Activated naive CD4-positive, alpha-beta T cell treated with anti-CD3 and anti-CD28 coated beads for 36 hours (primary cell): ENCODE measurements at regions not wholly inside any gene's neighbourhood (a gene's known extent, or its start where the extent isn't known, plus 50 kb on each side); places are given as distances from the start of the nearest gene placed in this dataset.

Experiments used
- CTCF ChIA-PET: fragments of 350-600 bp; sonication (Branson Sonifier 250); formaldehyde crosslinking; loops from one replicate; lab custom pipeline; 2021; ENCODE audit warnings: antibody characterized with exemption; lab: Charles Lee
- DNase-seq: peaks from one replicate; pipeline ENCODE4 v3.0.0-alpha.2; 2020
- H3K27ac Mint-ChIP-seq: one replicate; pipeline ENCODE4 v1.8.0; 2021; ENCODE audit warnings: mild to moderate bottlenecking, mixed read lengths
- H3K27me3 Mint-ChIP-seq: one replicate; pipeline ENCODE4 v1.8.0; 2021; ENCODE audit warnings: low read depth, mixed read lengths
- H3K36me3 Mint-ChIP-seq: one replicate; pipeline ENCODE4 v1.8.0; 2021; ENCODE audit warnings: low read depth, mixed read lengths
- H3K4me1 Mint-ChIP-seq: one replicate; pipeline ENCODE4 v1.8.0; 2021; ENCODE audit warnings: low read depth, mixed read lengths
- H3K4me3 Mint-ChIP-seq: one replicate; pipeline ENCODE4 v1.8.0; 2021; ENCODE audit warnings: mild to moderate bottlenecking, moderate library complexity, mixed read lengths
- H3K9me3 Mint-ChIP-seq: one replicate; pipeline ENCODE4 v1.8.0; 2021; ENCODE audit warnings: mixed read lengths
- intact Hi-C: fragments of 100-400 bp; cut with micrococcal nuclease; formaldehyde crosslinking; loops from one replicate; pipeline ENCODE4 v1.15.1; 2023

DNA sequence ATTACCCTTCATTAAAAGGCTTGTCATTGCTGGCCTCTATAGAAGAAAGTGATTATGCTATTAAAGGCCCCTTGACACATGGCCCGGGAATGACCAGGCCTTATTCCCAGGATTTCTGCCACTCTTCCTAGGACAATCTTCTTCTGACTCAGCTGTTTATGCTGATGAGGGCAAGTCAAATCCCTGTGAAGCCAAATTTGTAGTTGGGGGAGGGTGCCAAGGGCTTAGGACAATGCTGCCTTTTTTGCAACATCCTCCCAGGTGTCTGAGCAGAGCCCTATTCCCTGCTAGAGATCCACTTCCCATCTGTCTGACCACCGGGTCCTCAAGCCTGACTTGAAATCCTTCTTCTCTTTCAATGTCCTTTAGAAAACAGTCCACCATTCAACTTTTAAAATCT is 230.7 kb upstream of the SRRM4 start:
- DNase-seq, result no peak
- no peaks in the 10 kb centered on the region for H3K36me3 Mint-ChIP-seq
- no peak overlapping the region for H3K27ac Mint-ChIP-seq
- intact Hi-C loops, result no loop called here
- no peak overlapping the region for H3K4me3 Mint-ChIP-seq
- H3K4me1 Mint-ChIP-seq, result no peaks in the 10 kb centered on the region
- H3K9me3 Mint-ChIP-seq, result peaks cover 6% of the 10 kb centered on the region
- CTCF ChIA-PET, result no interaction called here
- no peaks in the 10 kb centered on the region for H3K27me3 Mint-ChIP-seq

DNA sequence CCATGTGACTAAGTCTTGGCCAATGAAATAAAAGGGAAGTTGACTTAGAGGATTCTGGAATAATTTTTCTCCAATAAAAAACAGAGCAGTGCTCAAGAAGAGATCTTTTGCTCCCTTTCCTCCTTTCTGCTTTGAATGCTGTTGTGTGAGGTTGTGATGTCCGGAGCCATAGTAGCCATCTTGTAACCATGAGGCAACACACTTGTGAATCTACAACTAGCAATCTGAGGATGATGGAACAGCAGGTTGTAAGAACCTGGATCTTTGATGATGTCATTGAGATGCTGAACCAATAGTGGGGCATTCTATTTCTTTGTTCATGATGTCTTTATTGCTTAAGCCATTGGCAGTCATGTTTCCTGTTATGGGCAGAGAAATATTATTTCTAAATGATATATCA is 230.0 kb upstream of the SRRM4 start:
- DNase-seq, result no peak
- peaks cover 6% of the 10 kb centered on the region for H3K9me3 Mint-ChIP-seq
- no peaks in the 10 kb centered on the region for H3K36me3 Mint-ChIP-seq
- H3K4me1 Mint-ChIP-seq, result no peaks in the 10 kb centered on the region
- no peak overlapping the region for H3K4me3 Mint-ChIP-seq
- CTCF ChIA-PET, result no interaction called here
- H3K27ac Mint-ChIP-seq, result no peak overlapping the region
- H3K27me3 Mint-ChIP-seq, result no peaks in the 10 kb centered on the region
- intact Hi-C loops, result no loop called here

DNA sequence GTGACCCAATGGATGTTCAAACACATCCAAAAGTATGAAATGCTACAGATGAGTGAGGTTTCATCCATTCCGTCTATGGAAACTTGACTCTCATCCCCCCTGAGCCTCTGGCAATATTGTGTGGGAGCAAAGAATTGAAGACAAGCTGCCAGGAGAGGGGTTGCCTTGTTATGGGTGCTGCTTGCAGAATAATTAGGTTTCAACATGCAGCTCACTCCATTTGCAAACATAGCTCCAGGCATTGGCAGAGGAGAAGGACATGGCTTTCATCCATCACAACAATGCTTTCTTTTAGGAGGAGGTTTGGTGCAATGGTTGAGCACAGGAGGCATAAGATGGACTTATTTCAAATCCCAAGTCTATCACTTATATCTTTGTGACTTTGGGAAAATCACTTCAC is 220.7 kb upstream of the SRRM4 start:
- intact Hi-C loops, result no loop called here
- no peak for DNase-seq
- CTCF ChIA-PET, result no interaction called here

DNA sequence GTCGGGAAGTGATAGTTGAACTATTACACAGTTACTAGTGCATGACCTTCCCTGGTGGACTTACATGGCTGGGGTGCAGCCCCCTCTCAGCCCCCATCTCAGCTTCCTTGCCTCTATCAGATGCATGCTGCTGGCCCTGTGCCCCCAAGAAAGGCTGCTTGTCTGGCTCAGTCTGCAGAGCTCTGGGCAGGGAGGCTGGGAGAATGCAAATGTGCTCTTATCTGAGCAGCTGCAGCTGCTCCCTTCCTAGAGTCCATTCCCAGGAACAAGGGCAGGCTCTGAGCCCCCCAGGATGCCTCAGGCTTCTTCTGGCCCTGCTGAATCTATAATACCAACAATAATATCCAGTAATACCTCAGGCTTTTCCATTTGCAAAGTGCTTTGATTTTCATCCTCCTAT is 218.1 kb upstream of the SRRM4 start:
- Mint-ChIP-seq H3K27me3 (no peaks in the 10 kb centered on the region), H3K4me3 (no peak overlapping the region), H3K27ac (no peak overlapping the region), H3K4me1 (no peaks in the 10 kb centered on the region), H3K9me3 (peaks cover 2% of the 10 kb centered on the region), H3K36me3 (no peaks in the 10 kb centered on the region)
- DNase-seq, result no peak
- intact Hi-C loops, result no loop called here
- CTCF ChIA-PET, result no interaction called here

More for the DNA sequence above, 220.7 kb upstream of the SRRM4 start:
- Mint-ChIP-seq H3K4me3 (no peak overlapping the region), H3K27me3 (no peaks in the 10 kb centered on the region), H3K9me3 (peaks cover 2% of the 10 kb centered on the region), H3K27ac (no peak overlapping the region), H3K4me1 (no peaks in the 10 kb centered on the region), H3K36me3 (no peaks in the 10 kb centered on the region)

DNA sequence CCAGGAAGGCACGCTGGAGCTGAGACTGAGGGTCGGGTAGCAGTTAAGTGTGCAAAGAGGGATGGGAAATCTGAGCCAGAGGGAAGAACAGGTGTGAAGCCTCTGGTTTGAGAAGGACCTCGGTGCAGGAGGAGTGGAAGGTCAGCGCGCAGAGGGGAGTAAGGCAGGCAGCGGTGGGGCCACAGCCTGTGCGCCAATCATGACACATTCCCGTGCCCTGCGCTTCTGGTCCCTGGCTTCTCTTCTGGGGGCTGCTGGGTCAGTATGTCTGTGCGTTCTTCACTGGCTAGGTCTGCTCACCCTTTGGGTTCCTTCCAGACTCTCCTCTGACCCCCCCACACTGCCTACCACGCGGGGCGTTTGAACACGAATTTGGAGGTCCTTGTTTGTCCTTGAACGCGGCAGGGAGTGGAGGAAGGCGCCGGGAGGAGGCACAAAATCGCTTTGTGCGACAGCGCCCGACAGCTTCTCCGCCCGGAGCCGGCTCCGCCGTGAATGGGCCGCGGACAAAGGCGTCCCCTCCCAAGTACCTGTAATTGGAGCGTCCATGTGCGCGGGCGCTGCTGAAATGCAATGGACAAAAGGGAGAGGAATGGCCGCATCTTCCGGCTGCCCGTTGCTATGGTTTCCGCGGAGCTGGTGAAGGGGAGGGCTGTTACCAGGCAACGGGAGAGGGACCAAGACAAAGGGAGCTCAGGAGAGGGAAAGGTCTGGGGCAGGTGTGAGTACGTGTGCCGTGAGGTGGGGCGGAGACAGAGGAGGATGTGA is 207.2 kb upstream of the SRRM4 start:
- CTCF ChIA-PET, result no interaction called here
- Mint-ChIP-seq H3K4me3 (no peak overlapping the region), H3K36me3 (no peaks in the 10 kb centered on the region), H3K27me3 (peaks cover 27% of the 10 kb centered on the region), H3K27ac (no peak overlapping the region), H3K9me3 (no peaks in the 10 kb centered on the region), H3K4me1 (no peaks in the 10 kb centered on the region)
- no peak for DNase-seq
- intact Hi-C loops, result no loop called here

DNA sequence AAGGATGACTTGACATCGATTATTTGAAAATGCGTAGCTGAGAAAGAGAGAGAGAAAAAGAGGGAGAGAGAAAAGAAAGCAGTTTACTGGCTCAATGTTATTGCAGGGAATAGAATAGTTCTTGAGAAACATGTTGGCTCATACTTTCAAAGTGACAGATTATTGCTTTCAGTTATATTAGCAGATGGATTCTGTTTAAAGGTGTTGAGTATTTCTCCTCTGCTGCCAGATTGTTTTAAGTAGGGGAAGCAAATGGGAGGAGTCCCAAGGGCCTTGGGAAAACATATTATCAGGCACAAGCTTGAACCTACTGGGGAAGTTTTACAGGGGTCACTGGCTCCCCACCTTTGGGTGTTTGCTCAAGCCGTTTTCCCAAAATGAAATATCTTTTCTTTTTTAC is 203.8 kb upstream of the SRRM4 start:
- Mint-ChIP-seq H3K4me3 (no peak overlapping the region), H3K4me1 (no peaks in the 10 kb centered on the region), H3K36me3 (no peaks in the 10 kb centered on the region), H3K27me3 (peaks cover 22% of the 10 kb centered on the region), H3K9me3 (no peaks in the 10 kb centered on the region), H3K27ac (no peak overlapping the region)
- CTCF ChIA-PET, result no interaction called here
- DNase-seq, result no peak
- intact Hi-C loops, result no loop called here

DNA sequence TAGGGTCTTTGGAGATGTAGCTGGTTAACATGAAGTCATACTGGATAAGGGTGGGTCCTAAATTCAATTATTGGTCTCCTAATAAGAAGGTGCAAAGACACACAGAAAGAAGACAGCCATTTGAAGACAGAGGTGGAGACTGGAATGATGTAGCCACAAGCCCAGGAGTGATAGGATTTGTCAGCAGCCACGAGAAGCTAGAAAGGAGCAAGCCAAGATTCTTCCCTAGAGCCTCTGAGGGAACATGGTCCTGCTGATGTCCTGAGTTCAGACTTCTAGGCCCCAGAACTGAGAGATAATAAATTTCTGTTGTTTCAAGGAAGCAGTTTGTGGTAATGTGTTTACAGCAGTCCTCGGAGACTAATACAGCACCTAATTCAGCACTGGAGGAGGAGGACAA is 203.3 kb upstream of the SRRM4 start:
- Mint-ChIP-seq H3K4me1 (no peaks in the 10 kb centered on the region), H3K36me3 (no peaks in the 10 kb centered on the region), H3K27ac (no peak overlapping the region), H3K4me3 (no peak overlapping the region), H3K9me3 (no peaks in the 10 kb centered on the region), H3K27me3 (peaks cover 17% of the 10 kb centered on the region)
- intact Hi-C loops, result no loop called here
- DNase-seq, result no peak
- CTCF ChIA-PET, result no interaction called here

DNA sequence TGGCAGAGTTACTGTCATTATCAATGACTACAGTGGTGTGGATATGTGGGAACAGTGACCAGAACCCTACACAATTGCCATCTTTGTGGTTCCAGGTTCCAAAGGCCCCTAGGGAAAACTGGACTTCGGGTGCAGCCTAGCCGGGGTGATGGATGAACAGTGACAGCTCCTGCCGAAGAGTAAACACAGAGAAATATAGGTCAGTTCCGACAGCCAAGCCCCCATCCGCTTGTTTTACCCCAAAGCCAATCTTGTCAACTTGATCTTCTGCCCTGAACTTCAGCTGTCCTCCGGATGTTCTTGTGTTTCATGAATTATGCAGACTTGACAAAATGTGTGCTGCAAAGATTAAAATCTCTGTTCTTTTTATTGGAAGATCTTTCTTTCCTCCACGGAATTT is 200.4 kb upstream of the SRRM4 start:
- CTCF ChIA-PET, result no interaction called here

DNA sequence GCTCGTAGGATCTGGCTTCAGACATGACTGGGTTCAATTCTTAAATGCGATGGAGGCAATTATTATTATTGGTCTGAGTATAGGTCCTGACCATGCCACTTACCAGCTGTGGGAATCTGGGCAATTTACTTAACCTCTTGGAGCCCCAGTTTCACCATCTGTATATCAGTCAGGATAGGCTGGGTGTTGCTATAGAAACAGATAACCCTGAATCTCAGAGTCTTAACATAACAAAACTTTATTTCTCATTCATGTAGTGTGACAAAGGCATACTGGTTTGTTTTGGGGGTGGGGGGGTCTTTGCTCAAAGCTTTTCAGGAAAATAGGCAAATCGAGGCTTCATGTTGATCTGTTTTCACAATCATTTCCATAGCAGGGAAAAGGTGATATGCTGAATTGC is 199.6 kb upstream of the SRRM4 start:
- H3K27me3 Mint-ChIP-seq, result no peaks in the 10 kb centered on the region

More for the DNA sequence above, 200.4 kb upstream of the SRRM4 start:
- Mint-ChIP-seq H3K36me3 (no peaks in the 10 kb centered on the region), H3K9me3 (peaks cover 5% of the 10 kb centered on the region), H3K27me3 (no peaks in the 10 kb centered on the region), H3K4me1 (no peaks in the 10 kb centered on the region), H3K27ac (no peak overlapping the region), H3K4me3 (no peak overlapping the region)
- DNase-seq, result no peak
- intact Hi-C loops, result no loop called here

DNA sequence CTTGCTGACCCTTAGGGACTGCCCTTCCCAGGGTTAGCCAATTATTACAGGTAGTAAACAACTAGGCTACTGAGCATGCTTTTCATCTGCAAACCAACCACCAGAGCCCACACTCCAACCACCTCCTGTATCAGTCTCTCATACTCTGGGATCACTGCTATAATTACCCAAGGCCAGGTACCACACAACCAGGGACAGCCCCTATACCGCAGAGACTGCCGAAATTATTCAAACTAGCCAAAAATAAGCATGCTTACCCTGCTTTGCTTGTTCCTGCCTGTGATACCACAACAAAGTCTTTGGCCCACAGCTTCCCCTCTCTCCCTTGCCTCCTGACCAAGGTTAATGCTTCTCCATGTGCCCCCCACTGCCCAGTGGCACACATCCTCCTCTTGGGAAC is 197.6 kb upstream of the SRRM4 start:
- intact Hi-C loops, result no loop called here
- H3K4me3 Mint-ChIP-seq, result no peak overlapping the region
- H3K9me3 Mint-ChIP-seq, result peaks cover 5% of the 10 kb centered on the region
- H3K27me3 Mint-ChIP-seq, result no peaks in the 10 kb centered on the region
- CTCF ChIA-PET, result no interaction called here
- no peak overlapping the region for H3K27ac Mint-ChIP-seq
- no peak for DNase-seq
- H3K4me1 Mint-ChIP-seq, result no peaks in the 10 kb centered on the region
- no peaks in the 10 kb centered on the region for H3K36me3 Mint-ChIP-seq

More for the DNA sequence above, 199.6 kb upstream of the SRRM4 start:
- Mint-ChIP-seq H3K4me1 (no peaks in the 10 kb centered on the region), H3K4me3 (no peak overlapping the region), H3K27ac (no peak overlapping the region), H3K36me3 (no peaks in the 10 kb centered on the region), H3K9me3 (peaks cover 5% of the 10 kb centered on the region)
- DNase-seq, result no peak
- CTCF ChIA-PET, result no interaction called here
- intact Hi-C loops, result no loop called here

DNA sequence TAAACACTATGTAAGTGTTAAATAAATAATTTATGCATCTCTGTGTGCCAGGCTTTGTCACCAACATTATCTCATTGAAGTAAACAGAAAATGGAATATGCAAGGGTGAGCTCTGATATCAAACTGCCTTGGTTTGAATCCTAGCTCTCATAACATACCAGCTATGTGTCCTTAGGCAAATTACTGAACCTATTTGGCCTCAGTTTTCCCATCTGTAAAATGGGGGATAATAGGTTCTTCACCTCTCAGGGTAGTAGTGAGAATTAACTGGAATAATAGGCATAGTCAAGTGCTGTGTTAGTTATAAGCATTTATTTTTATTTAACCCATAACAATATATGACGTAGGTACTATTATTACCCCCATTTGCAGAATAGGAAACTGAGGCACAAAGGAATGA is 190.8 kb upstream of the SRRM4 start:
- H3K36me3 Mint-ChIP-seq, result no peaks in the 10 kb centered on the region
- H3K27me3 Mint-ChIP-seq, result no peaks in the 10 kb centered on the region
- no peak overlapping the region for H3K27ac Mint-ChIP-seq
- H3K4me1 Mint-ChIP-seq, result no peaks in the 10 kb centered on the region
- no peak for DNase-seq
- intact Hi-C loops, result no loop called here
- H3K4me3 Mint-ChIP-seq, result no peak overlapping the region
- CTCF ChIA-PET, result no interaction called here
- H3K9me3 Mint-ChIP-seq, result peaks cover 2% of the 10 kb centered on the region

DNA sequence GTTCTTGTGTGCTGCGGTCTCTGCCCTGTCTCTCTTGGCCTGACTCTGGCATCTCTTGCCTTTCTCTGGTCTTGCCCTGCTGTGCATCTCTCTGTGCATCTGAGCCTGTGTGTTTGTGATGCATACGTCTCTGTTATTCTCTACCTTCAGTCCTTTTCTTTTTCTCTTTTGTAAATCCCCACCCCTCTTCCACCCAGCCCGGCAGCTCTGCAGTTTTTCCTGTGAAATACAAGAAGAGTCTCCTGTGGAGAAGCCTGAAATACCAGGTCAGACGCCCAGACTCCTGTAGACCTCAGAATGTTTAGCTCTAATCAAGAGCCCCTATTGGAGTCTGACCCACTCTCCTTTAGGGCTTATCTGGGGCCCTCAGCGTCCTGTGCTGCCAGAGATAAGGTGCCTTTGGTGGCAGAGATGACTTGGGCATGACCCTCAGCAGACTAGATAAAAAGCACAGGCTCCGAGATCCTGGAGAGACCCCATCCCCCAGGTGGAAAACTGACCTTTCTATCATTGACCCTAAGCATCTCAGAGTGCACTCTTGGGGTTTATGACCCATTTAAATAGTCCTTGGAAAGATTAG is 167.5 kb upstream of the SRRM4 start:
- no peaks in the 10 kb centered on the region for H3K4me1 Mint-ChIP-seq
- no peaks in the 10 kb centered on the region for H3K36me3 Mint-ChIP-seq
- CTCF ChIA-PET, result no interaction called here
- peaks cover 8% of the 10 kb centered on the region for H3K27me3 Mint-ChIP-seq
- intact Hi-C loops, result no loop called here
- H3K9me3 Mint-ChIP-seq, result peaks cover 14% of the 10 kb centered on the region
- H3K27ac Mint-ChIP-seq, result no peak overlapping the region
- no peak for DNase-seq
- H3K4me3 Mint-ChIP-seq, result no peak overlapping the region

DNA sequence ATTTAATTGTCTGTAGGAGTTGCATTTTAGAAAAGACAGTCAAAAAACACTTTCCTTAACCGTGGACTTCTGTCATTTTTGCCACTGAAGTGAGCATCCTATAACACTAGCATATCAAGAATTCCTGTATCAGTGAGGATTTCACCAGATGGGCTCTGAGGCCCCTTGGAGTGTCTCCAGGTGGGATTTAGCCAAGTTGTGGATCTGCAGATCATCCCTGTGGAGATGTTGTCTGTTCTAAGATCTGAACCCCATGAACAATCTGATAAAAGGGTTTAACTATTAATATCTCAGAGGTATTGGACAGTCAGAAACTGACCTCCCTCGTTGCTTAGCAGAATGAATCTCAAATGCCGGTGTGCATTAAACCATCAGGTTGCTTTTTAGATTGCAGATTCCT is 165.0 kb upstream of the SRRM4 start:
- Mint-ChIP-seq H3K4me3 (no peak overlapping the region), H3K27ac (no peak overlapping the region), H3K4me1 (no peaks in the 10 kb centered on the region), H3K27me3 (peaks cover 8% of the 10 kb centered on the region), H3K36me3 (no peaks in the 10 kb centered on the region), H3K9me3 (peaks cover 7% of the 10 kb centered on the region)
- CTCF ChIA-PET, result no interaction called here
- intact Hi-C loops, result no loop called here
- DNase-seq, result no peak
